Upper lobe of right lung (tissue), 1 donor: ENCODE measurements at regions not wholly inside any gene's neighbourhood (a gene's known extent, or its start where the extent isn't known, plus 50 kb on each side); places are given as distances from the start of the nearest gene placed in this dataset.
"Not testable (repeated sequence)": the region's sequence is repeated elsewhere in the genome, so short reads cannot be mapped to it uniquely, and the experiment has no call there.

Experiments used
- ATAC-seq: fragments of 200-7000 bp; cut with Tn5 transposase; one replicate; pipeline ENCODE4 v1.9.1; 2020; ENCODE audit warnings: mild to moderate bottlenecking, moderate library complexity
- DNase-seq: peaks from one replicate; pipeline ENCODE4 v3.0.0-alpha.2; 2020
- H3K27ac ChIP-seq: fragments of 200-600 bp; one replicate; pipeline ENCODE4 v1.8.0; 2022
- H3K27me3 ChIP-seq: fragments of 200-600 bp; one replicate; pipeline ENCODE4 v1.8.0; 2022; ENCODE audit warnings: mild to moderate bottlenecking
- H3K36me3 ChIP-seq: fragments of 200-600 bp; one replicate; pipeline ENCODE4 v1.8.0; 2022
- H3K4me1 ChIP-seq: fragments of 200-600 bp; one replicate; pipeline ENCODE4 v1.8.0; 2022
- H3K4me3 ChIP-seq: fragments of 200-600 bp; one replicate; pipeline ENCODE4 v1.8.0; 2022; ENCODE audit warnings: mild to moderate bottlenecking
- H3K9me3 ChIP-seq: fragments of 200-600 bp; one replicate; pipeline ENCODE4 v1.8.0; 2022
- intact Hi-C: fragments of 100-400 bp; cut with DNase I; formaldehyde crosslinking; loops from one replicate; pipeline ENCODE4 v1.11.0; 2022
- TF ChIP-seq, protein P1 (sequence below): fragments of 200-600 bp; IDR thresholded peaks from one replicate; pipeline ENCODE4 v1.8.0; 2022; ENCODE audit warnings: antibody characterized with exemption
- donor health status: DM: no; HTN: yes; CAD: no; lungs with severe emphysema.

DNA sequence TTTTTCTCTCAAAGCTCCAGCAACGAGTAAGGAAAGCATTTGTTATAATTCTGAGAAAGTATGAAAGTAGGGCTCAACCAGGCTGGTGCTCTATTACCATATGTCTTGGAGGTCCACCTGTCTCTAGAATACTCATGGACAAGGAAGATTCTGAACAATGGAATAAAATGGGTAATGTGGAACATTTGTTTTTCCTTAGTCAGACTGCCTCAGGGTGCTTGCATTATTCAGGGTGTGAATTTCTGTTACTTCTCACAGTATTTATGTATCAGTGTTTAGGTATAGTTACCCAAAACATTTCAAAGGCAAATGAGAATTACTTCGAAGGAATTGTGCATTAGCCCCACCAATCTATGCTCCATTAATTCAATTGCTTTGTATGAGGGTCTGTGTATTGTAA lies 586.2 kb upstream of the CITED2 start:
- H3K27ac ChIP-seq: no peak overlapping the region
- intact Hi-C loops: no loop called here

DNA sequence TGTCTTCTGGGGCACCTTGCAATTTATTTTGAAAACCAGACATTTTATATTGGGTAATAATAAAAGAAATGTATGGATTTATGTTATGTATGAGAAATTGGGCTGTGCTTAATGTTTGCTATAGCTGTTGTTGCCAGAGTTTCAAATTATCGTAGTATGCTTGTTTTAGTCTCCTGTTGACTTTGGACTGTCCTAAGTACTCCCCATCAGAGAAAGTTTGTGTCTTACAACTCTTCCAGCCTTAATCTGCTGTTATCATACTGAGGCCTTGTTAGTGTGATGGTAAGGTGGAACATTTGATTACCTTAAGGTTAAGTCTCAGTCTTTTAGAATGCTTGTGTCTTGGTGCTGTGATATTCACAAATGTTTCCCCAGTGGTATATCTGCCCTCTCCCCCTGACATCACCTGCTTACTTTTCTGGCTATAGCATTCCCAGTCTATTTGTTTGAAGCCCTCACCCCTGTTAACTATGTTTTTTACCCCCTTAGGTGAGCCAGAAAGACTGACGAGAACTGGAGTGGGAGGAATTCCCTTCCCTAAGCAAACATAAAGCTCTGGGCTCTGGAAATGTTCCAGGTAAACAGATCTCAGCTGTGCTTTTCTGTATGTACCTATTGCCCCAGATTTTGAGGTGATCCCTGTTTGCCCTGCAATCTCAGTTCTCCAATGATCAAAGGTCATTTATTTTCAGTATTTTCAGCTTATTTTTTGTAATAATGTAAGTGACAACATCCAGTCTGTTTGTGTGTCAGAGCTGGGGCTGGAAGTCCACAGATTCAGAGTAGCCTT lies 581.1 kb upstream of the CITED2 start:
- intact Hi-C loops: no loop called here
- Histone ChIP-seq H3K9me3 (no peaks in the 10 kb centered on the region), H3K27ac (no peak overlapping the region), H3K4me1 (no peaks in the 10 kb centered on the region), H3K36me3 (no peaks in the 10 kb centered on the region), H3K4me3 (no peak overlapping the region), H3K27me3 (no peaks in the 10 kb centered on the region)
- TF ChIP-seq, protein P1, sequence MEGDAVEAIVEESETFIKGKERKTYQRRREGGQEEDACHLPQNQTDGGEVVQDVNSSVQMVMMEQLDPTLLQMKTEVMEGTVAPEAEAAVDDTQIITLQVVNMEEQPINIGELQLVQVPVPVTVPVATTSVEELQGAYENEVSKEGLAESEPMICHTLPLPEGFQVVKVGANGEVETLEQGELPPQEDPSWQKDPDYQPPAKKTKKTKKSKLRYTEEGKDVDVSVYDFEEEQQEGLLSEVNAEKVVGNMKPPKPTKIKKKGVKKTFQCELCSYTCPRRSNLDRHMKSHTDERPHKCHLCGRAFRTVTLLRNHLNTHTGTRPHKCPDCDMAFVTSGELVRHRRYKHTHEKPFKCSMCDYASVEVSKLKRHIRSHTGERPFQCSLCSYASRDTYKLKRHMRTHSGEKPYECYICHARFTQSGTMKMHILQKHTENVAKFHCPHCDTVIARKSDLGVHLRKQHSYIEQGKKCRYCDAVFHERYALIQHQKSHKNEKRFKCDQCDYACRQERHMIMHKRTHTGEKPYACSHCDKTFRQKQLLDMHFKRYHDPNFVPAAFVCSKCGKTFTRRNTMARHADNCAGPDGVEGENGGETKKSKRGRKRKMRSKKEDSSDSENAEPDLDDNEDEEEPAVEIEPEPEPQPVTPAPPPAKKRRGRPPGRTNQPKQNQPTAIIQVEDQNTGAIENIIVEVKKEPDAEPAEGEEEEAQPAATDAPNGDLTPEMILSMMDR: no peak
- ATAC-seq: no peak
- no peak for DNase-seq

More for the DNA sequence above, 586.2 kb upstream of the CITED2 start:
- DNase-seq (no peak), ATAC-seq (no peak)
- Histone ChIP-seq H3K27me3 (no peaks in the 10 kb centered on the region), H3K4me3 (no peak overlapping the region), H3K9me3 (no peaks in the 10 kb centered on the region), H3K36me3 (no peaks in the 10 kb centered on the region), H3K4me1 (peaks cover 6% of the 10 kb centered on the region)
- TF ChIP-seq, protein P1: no peak

DNA sequence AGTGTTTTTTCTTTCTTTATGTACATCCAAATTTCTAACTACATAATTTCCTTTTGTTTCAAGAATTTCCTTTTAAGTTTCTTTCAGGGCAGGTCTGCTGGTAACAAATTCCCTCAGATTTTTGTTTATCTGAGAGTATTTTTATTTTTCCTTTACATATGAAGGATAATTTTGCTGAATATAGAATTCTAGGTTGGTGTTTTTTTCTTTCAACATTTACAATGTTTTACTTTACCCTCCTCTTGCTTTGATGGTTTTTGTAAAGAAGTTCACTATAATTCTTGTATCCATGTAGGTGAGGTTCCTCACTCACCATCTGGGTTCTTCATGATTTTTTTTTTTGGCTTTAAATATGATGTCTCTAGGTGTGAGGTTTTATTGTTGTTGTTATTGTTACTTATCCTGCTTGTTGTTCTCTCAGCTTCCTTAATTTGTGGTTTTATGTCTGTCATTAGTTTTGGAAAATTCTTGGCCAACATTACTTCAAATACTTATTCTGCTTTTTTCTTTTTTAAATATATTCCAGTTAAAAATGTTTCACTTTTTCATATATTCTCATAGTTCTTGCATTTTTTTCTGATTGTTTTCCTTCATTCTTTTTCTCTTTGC lies 580.1 kb upstream of the CITED2 start:
- ATAC-seq: no peak
- DNase-seq: no peak
- Histone ChIP-seq H3K4me1 (no peaks in the 10 kb centered on the region), H3K27ac (no peak overlapping the region), H3K36me3 (no peaks in the 10 kb centered on the region), H3K9me3 (peaks cover 5% of the 10 kb centered on the region), H3K27me3 (no peaks in the 10 kb centered on the region), H3K4me3 (no peak overlapping the region)
- TF ChIP-seq, protein P1: no peak
- intact Hi-C loops: no loop called here

DNA sequence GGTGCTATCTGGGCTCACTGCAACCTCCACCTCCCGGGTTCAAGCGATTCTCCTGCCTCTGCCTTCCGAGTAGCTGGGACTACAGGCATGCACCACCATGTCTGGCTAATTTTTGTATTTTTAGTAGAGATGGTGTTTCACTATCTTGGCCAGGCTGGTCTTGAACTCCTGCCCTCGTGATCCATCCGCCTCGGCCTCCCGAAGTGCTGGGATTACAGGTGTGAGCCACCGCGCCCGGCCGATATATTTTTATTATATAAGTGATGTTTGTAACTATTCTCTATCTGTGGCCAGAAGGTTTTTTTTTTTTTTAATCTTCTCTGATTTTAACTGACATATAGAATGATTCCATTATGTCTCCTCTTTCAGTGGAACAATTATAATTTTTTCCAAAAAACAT lies 579.3 kb upstream of the CITED2 start:
- H3K27ac ChIP-seq, H3K9me3 ChIP-seq, H3K4me1 ChIP-seq, intact Hi-C loops, H3K36me3 ChIP-seq, H3K4me3 ChIP-seq, ATAC-seq, DNase-seq, H3K27me3 ChIP-seq: not testable (repeated sequence)

DNA sequence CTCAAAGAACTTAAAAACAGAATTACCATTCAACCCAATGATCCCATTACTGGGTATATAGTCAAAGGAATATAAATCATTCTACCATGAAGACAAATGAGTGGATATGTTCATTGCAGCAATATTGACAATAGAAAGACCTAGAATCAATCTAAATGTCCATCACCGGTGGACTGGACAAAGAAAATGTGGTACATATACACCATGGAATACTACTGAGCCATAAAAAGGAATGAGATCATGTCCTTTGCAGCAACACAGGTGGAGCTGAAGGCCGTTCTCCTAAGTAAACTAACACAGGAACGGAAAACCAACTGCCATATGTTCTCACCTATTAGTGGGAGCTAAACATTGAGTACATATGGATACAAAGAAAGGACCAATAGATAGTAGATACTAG lies 576.7 kb upstream of the CITED2 start:
- Histone ChIP-seq H3K4me3 (no peak overlapping the region), H3K27me3 (no peaks in the 10 kb centered on the region)

DNA sequence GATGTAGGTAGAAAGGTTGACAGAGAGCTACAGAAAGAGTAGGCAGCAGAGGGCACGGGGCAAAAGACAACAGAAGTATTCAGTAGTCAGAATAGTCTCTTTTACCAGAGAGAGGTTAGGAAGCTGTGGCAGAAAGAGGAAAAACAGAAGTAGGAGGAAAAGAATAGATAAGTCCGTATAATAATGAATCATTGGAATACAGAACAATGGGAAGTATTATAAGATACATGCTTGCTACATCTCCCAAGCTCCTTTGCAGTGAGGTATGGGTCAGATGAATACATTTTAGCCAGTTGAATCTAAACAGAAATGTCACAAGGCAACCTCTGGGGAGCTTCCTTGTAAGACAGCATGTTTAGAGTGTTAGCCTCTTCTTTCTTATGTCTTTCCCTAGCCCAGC lies 570.5 kb upstream of the CITED2 start:
- H3K4me3 ChIP-seq: no peak overlapping the region
- peaks cover 8% of the 10 kb centered on the region for H3K4me1 ChIP-seq
- H3K27ac ChIP-seq: no peak overlapping the region
- H3K36me3 ChIP-seq: no peaks in the 10 kb centered on the region
- ATAC-seq: no peak
- H3K27me3 ChIP-seq: no peaks in the 10 kb centered on the region
- DNase-seq: no peak
- intact Hi-C loops: no loop called here
- peaks cover 4% of the 10 kb centered on the region for H3K9me3 ChIP-seq
- TF ChIP-seq, protein P1: no peak

More for the DNA sequence above, 576.7 kb upstream of the CITED2 start:
- intact Hi-C loops: no loop called here
- peaks cover 5% of the 10 kb centered on the region for H3K9me3 ChIP-seq
- no peak for ATAC-seq
- DNase-seq: no peak
- no peaks in the 10 kb centered on the region for H3K4me1 ChIP-seq
- TF ChIP-seq, protein P1: no peak
- no peak overlapping the region for H3K27ac ChIP-seq
- H3K36me3 ChIP-seq: no peaks in the 10 kb centered on the region
